ENCODE measurements at regions not wholly inside any gene's neighbourhood (a gene's known extent, or its start where the extent isn't known, plus 50 kb on each side); places are given as distances from the start of the nearest gene placed in this dataset.

DNA sequence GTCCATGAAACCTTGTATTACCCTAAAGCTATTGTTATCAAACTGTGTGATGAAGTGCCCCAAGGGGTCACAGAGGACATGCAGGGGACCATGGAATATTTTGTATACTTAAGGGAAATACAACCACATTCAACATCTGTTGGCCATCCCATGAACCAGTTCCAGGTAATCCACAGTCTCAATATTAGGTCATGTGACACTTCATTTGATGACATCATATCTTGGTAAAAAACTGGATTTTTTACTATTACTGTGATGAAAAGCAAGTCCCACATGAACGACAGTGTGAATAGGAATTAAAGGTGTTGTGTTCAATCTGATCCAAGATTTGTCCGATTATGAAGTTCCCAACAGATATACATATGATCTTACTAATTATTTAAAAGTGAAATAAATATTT is 355.2 kb downstream of the IRS2 start:
- Histone ChIP-seq H3K79me2 (ENCODE audit: control insufficient read depth, insufficient read depth, low read length) (no peaks in the 10 kb centered on the region), H3K4me2 (ENCODE audit: control insufficient read depth, insufficient read depth) (no peak overlapping the region), H3K36me3 (ENCODE audit: control insufficient read depth in 2 of 2, insufficient read depth in 2 of 2, low read length in 1 of 2) (no peaks in the 10 kb centered on the region), H4K20me1 (ENCODE audit: control insufficient read depth, insufficient read depth) (no peaks in the 10 kb centered on the region), H3K27ac (ENCODE audit: control insufficient read depth, insufficient read depth) (no peak overlapping the region), H3K4me1 (ENCODE audit: control insufficient read depth, insufficient read depth, low read length) (no peaks in the 10 kb centered on the region), H3K9me3 (replicated peaks; ENCODE audit: control insufficient read depth, insufficient read depth, low read length) (peaks cover 1% of the 10 kb centered on the region; the same call in 2 of the 3 replicates), H3K4me3 (no peak overlapping the region), H2AFZ (ENCODE audit: control insufficient read depth, low read depth, low read length) (no peak overlapping the region), H3K27me3 (replicated peaks in 1 of 2; ENCODE audit: control insufficient read depth in 2 of 2, insufficient read depth in 2 of 2, low read length in 1 of 2) (no peaks in the 10 kb centered on the region), H3K9ac (ENCODE audit: control insufficient read depth, insufficient read depth, low read length) (no peak overlapping the region)
- FAIRE-seq: no peak
- intact Hi-C loops (cut with micrococcal nuclease; ENCODE audit: unreplicated experiment) (no loop called here), in situ Hi-C loops (cut with MboI) (no loop called here)
- DNase-seq (ENCODE audit: low read depth, low spot score): no peak
- ChIA-PET RAD21 (ENCODE audit: unreplicated experiment) (no interaction called here), POLR2A (no interaction called here), CTCF (no interaction called here), SMC1A (ENCODE audit: uncharacterized antibody, unreplicated experiment) (no interaction called here)
- WGBS (ENCODE audit: insufficient coverage, insufficient replicate concordance, low lambda C conversion rate, missing lambda C conversion rate): 39% methylated on average over 2 of the region's 2 CpGs
- no peak for ATAC-seq
- no TSS peak for BruUV-seq (replicated peaks)
- TF ChIP-seq CREM (IDR thresholded peaks at IDR 0.05; ENCODE audit: low read depth) (no peak), SMAD5 (IDR thresholded peaks at IDR 0.05; ENCODE audit: low read depth) (no peak), IKZF1 (conservative IDR thresholded peaks at IDR 0.05) (no peak), SIX5 (IDR thresholded peaks at IDR 0.05; ENCODE audit: low read depth, low read length, severe bottlenecking) (no peak), NR2F1 (conservative IDR thresholded peaks at IDR 0.05) (no peak), MTA2 (IDR thresholded peaks at IDR 0.05; ENCODE audit: low read depth) (no peak), MEF2B (IDR thresholded peaks at IDR 0.05; ENCODE audit: partially characterized antibody, poor library complexity, severe bottlenecking) (no peak), SMAD1 (IDR thresholded peaks at IDR 0.05; ENCODE audit: low read depth, partially characterized antibody) (no peak), CHD1 (IDR thresholded peaks at IDR 0.05; ENCODE audit: low read depth, low read length) (no peak), ZNF217 (IDR thresholded peaks at IDR 0.05) (no peak), MYC (IDR thresholded peaks at IDR 0.05; ENCODE audit: insufficient read depth, insufficient read length, insufficient replicate concordance, low read length, severe bottlenecking) (no peak), ESRRA (IDR thresholded peaks at IDR 0.05; ENCODE audit: low read length) (no peak), IRF4 (IDR thresholded peaks at IDR 0.05; ENCODE audit: low read depth, low read length) (no peak), TCF3 (IDR thresholded peaks at IDR 0.05; ENCODE audit: borderline replicate concordance, insufficient read depth, low read depth, low read length) (no peak), NBN (IDR thresholded peaks at IDR 0.05) (no peak)
- TF ChIP-seq, protein P1, sequence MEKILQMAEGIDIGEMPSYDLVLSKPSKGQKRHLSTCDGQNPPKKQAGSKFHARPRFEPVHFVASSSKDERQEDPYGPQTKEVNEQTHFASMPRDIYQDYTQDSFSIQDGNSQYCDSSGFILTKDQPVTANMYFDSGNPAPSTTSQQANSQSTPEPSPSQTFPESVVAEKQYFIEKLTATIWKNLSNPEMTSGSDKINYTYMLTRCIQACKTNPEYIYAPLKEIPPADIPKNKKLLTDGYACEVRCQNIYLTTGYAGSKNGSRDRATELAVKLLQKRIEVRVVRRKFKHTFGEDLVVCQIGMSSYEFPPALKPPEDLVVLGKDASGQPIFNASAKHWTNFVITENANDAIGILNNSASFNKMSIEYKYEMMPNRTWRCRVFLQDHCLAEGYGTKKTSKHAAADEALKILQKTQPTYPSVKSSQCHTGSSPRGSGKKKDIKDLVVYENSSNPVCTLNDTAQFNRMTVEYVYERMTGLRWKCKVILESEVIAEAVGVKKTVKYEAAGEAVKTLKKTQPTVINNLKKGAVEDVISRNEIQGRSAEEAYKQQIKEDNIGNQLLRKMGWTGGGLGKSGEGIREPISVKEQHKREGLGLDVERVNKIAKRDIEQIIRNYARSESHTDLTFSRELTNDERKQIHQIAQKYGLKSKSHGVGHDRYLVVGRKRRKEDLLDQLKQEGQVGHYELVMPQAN (conservative IDR thresholded peaks at IDR 0.05): no peak
- TF ChIP-seq, protein P2, sequence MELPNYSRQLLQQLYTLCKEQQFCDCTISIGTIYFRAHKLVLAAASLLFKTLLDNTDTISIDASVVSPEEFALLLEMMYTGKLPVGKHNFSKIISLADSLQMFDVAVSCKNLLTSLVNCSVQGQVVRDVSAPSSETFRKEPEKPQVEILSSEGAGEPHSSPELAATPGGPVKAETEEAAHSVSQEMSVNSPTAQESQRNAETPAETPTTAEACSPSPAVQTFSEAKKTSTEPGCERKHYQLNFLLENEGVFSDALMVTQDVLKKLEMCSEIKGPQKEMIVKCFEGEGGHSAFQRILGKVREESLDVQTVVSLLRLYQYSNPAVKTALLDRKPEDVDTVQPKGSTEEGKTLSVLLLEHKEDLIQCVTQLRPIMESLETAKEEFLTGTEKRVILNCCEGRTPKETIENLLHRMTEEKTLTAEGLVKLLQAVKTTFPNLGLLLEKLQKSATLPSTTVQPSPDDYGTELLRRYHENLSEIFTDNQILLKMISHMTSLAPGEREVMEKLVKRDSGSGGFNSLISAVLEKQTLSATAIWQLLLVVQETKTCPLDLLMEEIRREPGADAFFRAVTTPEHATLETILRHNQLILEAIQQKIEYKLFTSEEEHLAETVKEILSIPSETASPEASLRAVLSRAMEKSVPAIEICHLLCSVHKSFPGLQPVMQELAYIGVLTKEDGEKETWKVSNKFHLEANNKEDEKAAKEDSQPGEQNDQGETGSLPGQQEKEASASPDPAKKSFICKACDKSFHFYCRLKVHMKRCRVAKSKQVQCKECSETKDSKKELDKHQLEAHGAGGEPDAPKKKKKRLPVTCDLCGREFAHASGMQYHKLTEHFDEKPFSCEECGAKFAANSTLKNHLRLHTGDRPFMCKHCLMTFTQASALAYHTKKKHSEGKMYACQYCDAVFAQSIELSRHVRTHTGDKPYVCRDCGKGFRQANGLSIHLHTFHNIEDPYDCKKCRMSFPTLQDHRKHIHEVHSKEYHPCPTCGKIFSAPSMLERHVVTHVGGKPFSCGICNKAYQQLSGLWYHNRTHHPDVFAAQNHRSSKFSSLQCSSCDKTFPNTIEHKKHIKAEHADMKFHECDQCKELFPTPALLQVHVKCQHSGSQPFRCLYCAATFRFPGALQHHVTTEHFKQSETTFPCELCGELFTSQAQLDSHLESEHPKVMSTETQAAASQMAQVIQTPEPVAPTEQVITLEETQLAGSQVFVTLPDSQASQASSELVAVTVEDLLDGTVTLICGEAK (IDR thresholded peaks at IDR 0.05; ENCODE audit: borderline replicate concordance): no peak
- TF ChIP-seq, protein P3, sequence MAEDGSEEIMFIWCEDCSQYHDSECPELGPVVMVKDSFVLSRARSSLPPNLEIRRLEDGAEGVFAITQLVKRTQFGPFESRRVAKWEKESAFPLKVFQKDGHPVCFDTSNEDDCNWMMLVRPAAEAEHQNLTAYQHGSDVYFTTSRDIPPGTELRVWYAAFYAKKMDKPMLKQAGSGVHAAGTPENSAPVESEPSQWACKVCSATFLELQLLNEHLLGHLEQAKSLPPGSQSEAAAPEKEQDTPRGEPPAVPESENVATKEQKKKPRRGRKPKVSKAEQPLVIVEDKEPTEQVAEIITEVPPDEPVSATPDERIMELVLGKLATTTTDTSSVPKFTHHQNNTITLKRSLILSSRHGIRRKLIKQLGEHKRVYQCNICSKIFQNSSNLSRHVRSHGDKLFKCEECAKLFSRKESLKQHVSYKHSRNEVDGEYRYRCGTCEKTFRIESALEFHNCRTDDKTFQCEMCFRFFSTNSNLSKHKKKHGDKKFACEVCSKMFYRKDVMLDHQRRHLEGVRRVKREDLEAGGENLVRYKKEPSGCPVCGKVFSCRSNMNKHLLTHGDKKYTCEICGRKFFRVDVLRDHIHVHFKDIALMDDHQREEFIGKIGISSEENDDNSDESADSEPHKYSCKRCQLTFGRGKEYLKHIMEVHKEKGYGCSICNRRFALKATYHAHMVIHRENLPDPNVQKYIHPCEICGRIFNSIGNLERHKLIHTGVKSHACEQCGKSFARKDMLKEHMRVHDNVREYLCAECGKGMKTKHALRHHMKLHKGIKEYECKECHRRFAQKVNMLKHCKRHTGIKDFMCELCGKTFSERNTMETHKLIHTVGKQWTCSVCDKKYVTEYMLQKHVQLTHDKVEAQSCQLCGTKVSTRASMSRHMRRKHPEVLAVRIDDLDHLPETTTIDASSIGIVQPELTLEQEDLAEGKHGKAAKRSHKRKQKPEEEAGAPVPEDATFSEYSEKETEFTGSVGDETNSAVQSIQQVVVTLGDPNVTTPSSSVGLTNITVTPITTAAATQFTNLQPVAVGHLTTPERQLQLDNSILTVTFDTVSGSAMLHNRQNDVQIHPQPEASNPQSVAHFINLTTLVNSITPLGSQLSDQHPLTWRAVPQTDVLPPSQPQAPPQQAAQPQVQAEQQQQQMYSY (CRISPR knock-in tag; IDR thresholded peaks at IDR 0.05): no peak

Data from GM12878 (cell line).